Smooth muscle cell (in vitro differentiated cells): ENCODE measurements at regions not wholly inside any gene's neighbourhood (a gene's known extent, or its start where the extent isn't known, plus 50 kb on each side); places are given as distances from the start of the nearest gene placed in this dataset.

ENCODE experiments used
- DNase-seq: peaks from one replicate; lab custom pipeline; 2025; ENCODE audit not compliant: unreplicated experiment; lab: John Stamatoyannopoulos, UW
- H2AFZ ChIP-seq: fragments of 200-600 bp; sonication (generic); 2 replicates; pipeline ENCODE4 v1.6.0; 2016; ENCODE audit warnings: antibody characterized with exemption, low read depth, mild to moderate bottlenecking
- H3F3A ChIP-seq: fragments of 200-600 bp; sonication (generic); 2 replicates; pipeline ENCODE4 v1.6.0; 2017; ENCODE audit warnings: antibody characterized with exemption, low read depth
- H3K27ac ChIP-seq: fragments of 200-600 bp; sonication (generic); 2 replicates; pipeline ENCODE4 v1.5.1; 2016; ENCODE audit warnings: low read depth, mild to moderate bottlenecking
- H3K27me3 ChIP-seq: fragments of 200-600 bp; sonication (generic); 2 replicates; pipeline ENCODE4 v1.6.1; 2016; ENCODE audit warnings: low read depth, mild to moderate bottlenecking
- H3K36me3 ChIP-seq: fragments of 200-600 bp; sonication (generic); 2 replicates; pipeline ENCODE4 v1.5.1; 2016; ENCODE audit warnings: low read depth
- H3K4me1 ChIP-seq: fragments of 200-600 bp; sonication (generic); 2 replicates; pipeline ENCODE4 v1.5.1; 2016; ENCODE audit warnings: low read depth
- H3K4me2 ChIP-seq: fragments of 200-600 bp; sonication (generic); 2 replicates; pipeline ENCODE4 v1.6.0; 2016; ENCODE audit warnings: mild to moderate bottlenecking
- H3K4me3 ChIP-seq: fragments of 200-600 bp; sonication (generic); 2 replicates; pipeline ENCODE4 v1.5.1; 2016; ENCODE audit warnings: mild to moderate bottlenecking
- H3K79me2 ChIP-seq: fragments of 200-600 bp; sonication (generic); 2 replicates; pipeline ENCODE4 v1.6.0; 2016; ENCODE audit warnings: low read depth, mild to moderate bottlenecking
- H3K9ac ChIP-seq: fragments of 200-600 bp; sonication (generic); 2 replicates; pipeline ENCODE4 v1.6.0; 2016; ENCODE audit warnings: low read depth
- H3K9me3 ChIP-seq: fragments of 200-600 bp; sonication (generic); replicated peaks from 2 replicates; pipeline ENCODE4 v1.5.1; 2016; ENCODE audit warnings: low read depth
- H4K20me1 ChIP-seq: fragments of 200-600 bp; sonication (generic); 2 replicates; pipeline ENCODE4 v1.6.0; 2016; ENCODE audit warnings: low read depth
- WGBS: methylation state at CpG from one replicate; pipeline ENCODE4 v1.1.7; 2016; ENCODE audit warnings: low lambda C conversion rate; 5-methylcytosine and 5-hydroxymethylcytosine counted together
- TF ChIP-seq, protein P1 (sequence below): fragments of 200-600 bp; sonication (generic); IDR thresholded peaks from 2 replicates; pipeline ENCODE4 v1.5.1; 2017; ENCODE audit warnings: borderline replicate concordance, mild to moderate bottlenecking, antibody characterized with exemption; ENCODE audit not compliant: insufficient read depth, poor library complexity, severe bottlenecking

DNA sequence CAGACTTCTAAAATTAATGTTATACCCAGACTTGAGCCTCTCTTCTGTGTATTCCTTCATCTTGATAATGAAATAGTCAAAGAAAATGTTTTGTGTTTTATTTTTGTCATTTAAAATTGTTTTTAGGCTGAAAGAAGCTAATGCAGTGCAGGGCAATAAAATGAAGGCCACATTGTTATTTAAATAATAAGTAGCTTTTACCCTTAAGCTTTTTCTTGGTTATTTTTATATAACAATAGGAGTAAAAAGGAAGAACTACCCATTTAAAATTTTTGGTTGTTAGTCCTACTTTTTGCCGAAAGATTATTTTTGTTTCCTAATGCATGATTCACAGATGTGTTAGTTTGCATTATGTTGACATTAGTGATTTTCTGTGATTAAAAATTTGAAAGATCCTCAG is 181.0 kb upstream of the MEOX2 start:
- Histone ChIP-seq H2AFZ (no peak overlapping the region), H3K4me1 (no peaks in the 10 kb centered on the region), H4K20me1 (no peaks in the 10 kb centered on the region), H3F3A (no peaks in the 10 kb centered on the region), H3K9me3 (no peaks in the 10 kb centered on the region), H3K27me3 (no peaks in the 10 kb centered on the region), H3K36me3 (no peaks in the 10 kb centered on the region), H3K4me2 (no peak overlapping the region), H3K27ac (no peak overlapping the region), H3K79me2 (no peaks in the 10 kb centered on the region), H3K9ac (no peak overlapping the region), H3K4me3 (no peak overlapping the region)
- 86% methylated on average over 1 of the region's 1 CpG for WGBS
- no peak for DNase-seq
- TF ChIP-seq, protein P1, sequence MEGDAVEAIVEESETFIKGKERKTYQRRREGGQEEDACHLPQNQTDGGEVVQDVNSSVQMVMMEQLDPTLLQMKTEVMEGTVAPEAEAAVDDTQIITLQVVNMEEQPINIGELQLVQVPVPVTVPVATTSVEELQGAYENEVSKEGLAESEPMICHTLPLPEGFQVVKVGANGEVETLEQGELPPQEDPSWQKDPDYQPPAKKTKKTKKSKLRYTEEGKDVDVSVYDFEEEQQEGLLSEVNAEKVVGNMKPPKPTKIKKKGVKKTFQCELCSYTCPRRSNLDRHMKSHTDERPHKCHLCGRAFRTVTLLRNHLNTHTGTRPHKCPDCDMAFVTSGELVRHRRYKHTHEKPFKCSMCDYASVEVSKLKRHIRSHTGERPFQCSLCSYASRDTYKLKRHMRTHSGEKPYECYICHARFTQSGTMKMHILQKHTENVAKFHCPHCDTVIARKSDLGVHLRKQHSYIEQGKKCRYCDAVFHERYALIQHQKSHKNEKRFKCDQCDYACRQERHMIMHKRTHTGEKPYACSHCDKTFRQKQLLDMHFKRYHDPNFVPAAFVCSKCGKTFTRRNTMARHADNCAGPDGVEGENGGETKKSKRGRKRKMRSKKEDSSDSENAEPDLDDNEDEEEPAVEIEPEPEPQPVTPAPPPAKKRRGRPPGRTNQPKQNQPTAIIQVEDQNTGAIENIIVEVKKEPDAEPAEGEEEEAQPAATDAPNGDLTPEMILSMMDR, result no peak

DNA sequence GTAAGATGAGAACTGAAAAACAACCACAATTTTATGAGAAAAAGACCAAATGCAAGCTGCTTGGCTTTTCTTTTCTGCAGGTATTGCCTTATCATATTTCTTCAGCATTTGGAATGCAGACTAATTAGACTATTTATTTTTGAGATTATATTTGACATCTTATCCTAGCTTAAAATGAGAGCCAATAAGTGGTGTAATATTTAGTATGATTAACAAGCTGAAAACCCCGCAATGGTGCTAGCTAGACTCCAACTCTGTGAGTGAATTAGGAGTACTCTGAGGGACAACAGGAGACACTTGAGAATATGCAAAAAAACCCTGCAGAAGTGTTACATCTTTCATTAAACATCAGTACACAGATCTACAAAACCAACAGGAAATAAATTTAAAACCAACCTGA is 180.3 kb upstream of the MEOX2 start:
- Histone ChIP-seq H3K4me2 (no peak overlapping the region), H3K4me3 (no peak overlapping the region), H2AFZ (no peak overlapping the region), H3K36me3 (no peaks in the 10 kb centered on the region), H3F3A (no peaks in the 10 kb centered on the region), H3K27ac (no peak overlapping the region), H3K79me2 (no peaks in the 10 kb centered on the region), H3K4me1 (no peaks in the 10 kb centered on the region), H3K27me3 (no peaks in the 10 kb centered on the region), H3K9ac (no peak overlapping the region), H4K20me1 (no peaks in the 10 kb centered on the region), H3K9me3 (no peaks in the 10 kb centered on the region)
- no peak for DNase-seq
- TF ChIP-seq, protein P1, result no peak
- WGBS, result 100% methylated on average over 1 of the region's 1 CpG

DNA sequence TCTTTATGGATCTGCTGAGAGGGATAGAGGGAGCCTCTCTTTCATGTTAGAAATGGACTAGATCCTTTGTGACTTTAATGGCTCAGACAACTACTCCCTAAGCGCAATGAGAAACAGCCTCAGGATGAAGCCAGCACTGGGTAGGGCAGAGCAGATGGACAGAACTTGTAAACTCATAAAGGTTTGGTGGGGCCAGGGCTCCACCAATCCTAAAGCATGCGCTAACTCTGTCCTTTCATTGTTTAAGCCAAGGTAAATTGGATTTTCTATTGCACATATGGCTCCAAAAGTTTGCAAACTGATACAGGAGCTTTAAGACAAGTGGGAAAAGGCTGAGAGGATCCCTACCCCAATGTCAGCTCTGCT is 178.1 kb upstream of the MEOX2 start:
- TF ChIP-seq, protein P1, result no peak
- Histone ChIP-seq H3K4me1 (no peaks in the 10 kb centered on the region), H3K9me3 (no peaks in the 10 kb centered on the region), H4K20me1 (no peaks in the 10 kb centered on the region), H3K4me3 (no peak overlapping the region), H2AFZ (no peak overlapping the region), H3K4me2 (no peak overlapping the region), H3K9ac (no peak overlapping the region), H3F3A (no peaks in the 10 kb centered on the region), H3K36me3 (no peaks in the 10 kb centered on the region), H3K79me2 (no peaks in the 10 kb centered on the region), H3K27ac (no peak overlapping the region), H3K27me3 (no peaks in the 10 kb centered on the region)
- no peak for DNase-seq
- 93% methylated on average over 2 of the region's 2 CpGs for WGBS

DNA sequence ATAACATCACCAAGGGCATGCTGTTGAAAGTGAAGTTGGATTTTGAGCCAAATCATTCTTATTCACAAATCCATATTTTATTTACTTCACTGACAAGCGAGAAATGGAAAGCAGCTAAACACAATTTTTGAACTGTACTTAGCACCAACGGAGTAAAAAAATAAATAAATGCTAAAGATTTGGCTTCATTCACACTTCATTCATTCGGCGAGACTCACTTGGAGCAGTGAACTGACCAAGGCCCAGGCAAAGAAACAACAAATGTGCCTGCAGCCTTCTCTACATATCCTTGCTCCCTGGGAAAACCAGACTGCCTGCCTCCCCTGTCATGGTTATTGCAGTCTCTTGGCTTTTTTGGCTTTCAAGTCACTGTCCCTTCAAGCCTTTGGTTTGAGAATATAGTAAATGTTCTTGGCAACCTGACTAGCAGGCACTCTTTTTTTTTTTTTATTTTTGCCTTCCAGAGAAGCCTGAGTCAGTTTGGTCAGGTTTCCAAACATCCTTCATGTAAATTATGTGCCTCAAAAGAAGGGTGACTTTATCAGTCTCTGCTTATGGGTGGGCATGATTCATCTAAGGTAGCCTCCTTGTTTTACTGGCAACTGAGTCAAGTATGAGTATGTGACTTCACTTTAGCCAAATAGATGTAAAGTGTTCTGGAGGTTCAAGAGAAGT is 177.6 kb upstream of the MEOX2 start:
- no peak overlapping the region for H3K4me3 ChIP-seq
- WGBS, result 96% methylated on average over 4 of the region's 4 CpGs
- no peaks in the 10 kb centered on the region for H3K9me3 ChIP-seq
- H2AFZ ChIP-seq, result no peak overlapping the region
- H4K20me1 ChIP-seq, result no peaks in the 10 kb centered on the region
- H3K79me2 ChIP-seq, result no peaks in the 10 kb centered on the region
- no peak overlapping the region for H3K9ac ChIP-seq
- no peaks in the 10 kb centered on the region for H3K36me3 ChIP-seq
- H3F3A ChIP-seq, result no peaks in the 10 kb centered on the region
- H3K27me3 ChIP-seq, result no peaks in the 10 kb centered on the region
- H3K27ac ChIP-seq, result no peak overlapping the region
- no peak overlapping the region for H3K4me2 ChIP-seq
- TF ChIP-seq, protein P1, result no peak
- no peaks in the 10 kb centered on the region for H3K4me1 ChIP-seq
- DNase-seq, result no peak
